ENCODE measurements at regions not wholly inside any gene's neighbourhood (a gene's known extent, or its start where the extent isn't known, plus 50 kb on each side); places are given as distances from the start of the nearest gene placed in this dataset.
"Not testable (repeated sequence)": the region's sequence is repeated elsewhere in the genome, so short reads cannot be mapped to it uniquely, and the experiment has no call there.

- H2AFZ ChIP-seq (ENCODE audit: low read depth) = no peak overlapping the region
- no peaks in the 10 kb centered on the region for H3K36me3 ChIP-seq (replicated peaks in 1 of 2; ENCODE audit: control insufficient read depth in 1 of 2, insufficient read depth in 2 of 2, low read length in 1 of 2)
- ChIA-PET POLR2A (no interaction called here), CTCF (interaction anchor here (1.0 to 1.1 kb wide), 2 partner anchors 27 to 349 kb away, joined by 3 read pairs; no protein-coding TSS in a partner anchor)
- no peaks in the 10 kb centered on the region for H3K9me3 ChIP-seq
- no peak for DNase-seq
- TF ChIP-seq TEAD4 (IDR thresholded peaks at IDR 0.05; ENCODE audit: borderline replicate concordance, insufficient read depth) (no peak), FOSL2 (IDR thresholded peaks at IDR 0.05; ENCODE audit: borderline replicate concordance, low read depth) (no peak), USF2 (IDR thresholded peaks at IDR 0.05; ENCODE audit: borderline replicate concordance, low read depth, low read length) (no peak), RCOR1 (IDR thresholded peaks at IDR 0.05; ENCODE audit: low read length) (no peak), CTCF (IDR thresholded peaks at IDR 0.05) (no peak), PBX3 (IDR thresholded peaks at IDR 0.05) (no peak), JUND (IDR thresholded peaks at IDR 0.05) (no peak), EP300 (IDR thresholded peaks at IDR 0.05; ENCODE audit: borderline replicate concordance in 1 of 2, low read depth in 1 of 2, low read length in 1 of 2) (no peak), MXI1 (IDR thresholded peaks at IDR 0.05; ENCODE audit: low read depth, low read length) (no peak), TAF1 (IDR thresholded peaks at IDR 0.05; ENCODE audit: borderline replicate concordance, low read depth, low read length) (no peak), MEF2A (IDR thresholded peaks at IDR 0.05; ENCODE audit: borderline replicate concordance, low read depth) (no peak), TCF12 (IDR thresholded peaks at IDR 0.05) (no peak), NRF1 (IDR thresholded peaks at IDR 0.05; ENCODE audit: low read depth, low read length) (no peak), RAD21 (IDR thresholded peaks at IDR 0.05; ENCODE audit: low read length) (no peak), SMC3 (IDR thresholded peaks at IDR 0.05; ENCODE audit: low read depth, low read length) (no peak), RXRA (IDR thresholded peaks at IDR 0.05; ENCODE audit: borderline replicate concordance, low read depth) (no peak), YY1 (IDR thresholded peaks at IDR 0.05; ENCODE audit: low read depth) (no peak), POLR2AphosphoS5 (IDR thresholded peaks at IDR 0.05; ENCODE audit: low read depth, low read length) (no peak), IRF3 (IDR thresholded peaks at IDR 0.05; ENCODE audit: low read depth, low read length) (no peak), GATA2 (CRISPR knock-in tag; IDR thresholded peaks at IDR 0.05) (no peak)
- no peaks in the 10 kb centered on the region for H3K9me2 ChIP-seq
- H3K4me3 ChIP-seq (ENCODE audit: low read depth in 2 of 2, low read length in 1 of 2) = no peak overlapping the region
- H3K4me2 ChIP-seq = no peak overlapping the region
- WGBS (ENCODE audit: low lambda C conversion rate) = 55% methylated on average over 1 of the region's 1 CpG
- no peaks in the 10 kb centered on the region for H3K79me2 ChIP-seq (ENCODE audit: insufficient read depth)
- no peaks in the 10 kb centered on the region for H3K4me1 ChIP-seq (ENCODE audit: control insufficient read depth in 1 of 2, insufficient read depth in 2 of 2, low read depth in 1 of 2, low read length in 1 of 2)
- H3F3A ChIP-seq (replicated peaks; ENCODE audit: insufficient read depth) = no peaks in the 10 kb centered on the region
- no peaks in the 10 kb centered on the region for H3K27me3 ChIP-seq (ENCODE audit: insufficient read depth)
- no peak overlapping the region for H3K27ac ChIP-seq (ENCODE audit: low read depth in 2 of 2, low read length in 1 of 2)
- H4K20me1 ChIP-seq (ENCODE audit: insufficient read depth) = no peaks in the 10 kb centered on the region
- H3K9ac ChIP-seq = no peak overlapping the region
Observed at GRCh38 chr2:128670066-128670465, 351.4 kb upstream of the HS6ST1 start.

GRCh38 chr2:128671981-128672757 is 353.5 kb upstream of the HS6ST1 start:
- WGBS (ENCODE audit: low lambda C conversion rate) = 73% methylated on average over 6 of the region's 36 CpGs
- H3K4me2 ChIP-seq; H3K9ac ChIP-seq; H3K27me3 ChIP-seq (ENCODE audit: insufficient read depth); H4K20me1 ChIP-seq (ENCODE audit: insufficient read depth); CTCF ChIA-PET; DNase-seq; H3K9me2 ChIP-seq; H3K27ac ChIP-seq (ENCODE audit: low read depth in 2 of 2, low read length in 1 of 2); H3K79me2 ChIP-seq (ENCODE audit: insufficient read depth); POLR2A ChIA-PET; H3K36me3 ChIP-seq (replicated peaks in 1 of 2; ENCODE audit: control insufficient read depth in 1 of 2, insufficient read depth in 2 of 2, low read length in 1 of 2); H3K4me1 ChIP-seq (ENCODE audit: control insufficient read depth in 1 of 2, insufficient read depth in 2 of 2, low read depth in 1 of 2, low read length in 1 of 2); H3F3A ChIP-seq (replicated peaks; ENCODE audit: insufficient read depth); H3K9me3 ChIP-seq; H3K4me3 ChIP-seq (ENCODE audit: low read depth in 2 of 2, low read length in 1 of 2); H2AFZ ChIP-seq (ENCODE audit: low read depth): not testable (repeated sequence)

GRCh38 chr2:128679680-128680079 is 361.0 kb upstream of the HS6ST1 start:
- H3K27ac ChIP-seq (ENCODE audit: low read depth in 2 of 2, low read length in 1 of 2); POLR2A ChIA-PET; H3F3A ChIP-seq (replicated peaks; ENCODE audit: insufficient read depth); H3K27me3 ChIP-seq (ENCODE audit: insufficient read depth); H4K20me1 ChIP-seq (ENCODE audit: insufficient read depth); DNase-seq; H3K4me3 ChIP-seq (ENCODE audit: low read depth in 2 of 2, low read length in 1 of 2); H3K36me3 ChIP-seq (replicated peaks in 1 of 2; ENCODE audit: control insufficient read depth in 1 of 2, insufficient read depth in 2 of 2, low read length in 1 of 2); H3K9me2 ChIP-seq; CTCF ChIA-PET; H2AFZ ChIP-seq (ENCODE audit: low read depth); H3K79me2 ChIP-seq (ENCODE audit: insufficient read depth); H3K9ac ChIP-seq; H3K4me2 ChIP-seq; H3K9me3 ChIP-seq; H3K4me1 ChIP-seq (ENCODE audit: control insufficient read depth in 1 of 2, insufficient read depth in 2 of 2, low read depth in 1 of 2, low read length in 1 of 2): not testable (repeated sequence)
- WGBS (ENCODE audit: low lambda C conversion rate) = 71% methylated on average over 12 of the region's 12 CpGs

Measured in SK-N-SH (cell line).